Fibroblast of skin of scalp (primary cell): ENCODE measurements at regions not wholly inside any gene's neighbourhood (a gene's known extent, or its start where the extent isn't known, plus 50 kb on each side); places are given as distances from the start of the nearest gene placed in this dataset.

Experiments used
- DNase-seq: peaks from one replicate; pipeline ENCODE4 v3.0.0-alpha.2; 2013

- DNase-seq, result no peak
Observed at GRCh38 chr22:48594016-48594756, 1233.5 kb downstream of the BRD1 start.

GRCh38 chr22:48593551-48593950 is 1234.1 kb downstream of the BRD1 start:
- DNase-seq, result no peak

- DNase-seq, result no peak
Observed at GRCh38 chr22:48592931-48593330, 1234.7 kb downstream of the BRD1 start.

- no peak for DNase-seq
Observed at GRCh38 chr22:48592488-48592887, 1235.2 kb downstream of the BRD1 start.

GRCh38 chr22:48592066-48592345 is 1235.7 kb downstream of the BRD1 start:
- DNase-seq, result no peak

- no peak for DNase-seq
Observed at GRCh38 chr22:48591286-48592065, 1236.2 kb downstream of the BRD1 start.

- no peak for DNase-seq
Observed at GRCh38 chr22:48589901-48590300, 1237.8 kb downstream of the BRD1 start.

GRCh38 chr22:48588878-48589450 is 1238.7 kb downstream of the BRD1 start:
- DNase-seq, result no peak

- no peak for DNase-seq
Observed at GRCh38 chr22:48588151-48588877, 1239.4 kb downstream of the BRD1 start.

- no peak for DNase-seq
Observed at GRCh38 chr22:48587236-48587865, 1240.3 kb downstream of the BRD1 start.

GRCh38 chr22:48586799-48587185 is 1240.9 kb downstream of the BRD1 start:
- no peak for DNase-seq

- DNase-seq, result no peak
Observed at GRCh38 chr22:48585916-48586798, 1241.5 kb downstream of the BRD1 start.

- no peak for DNase-seq
Observed at GRCh38 chr22:48584170-48584569, 1243.5 kb downstream of the BRD1 start.

GRCh38 chr22:48581796-48582469 is 1245.7 kb downstream of the BRD1 start:
- no peak for DNase-seq

GRCh38 chr22:48581205-48581766 is 1246.4 kb downstream of the BRD1 start:
- DNase-seq, result no peak

- no peak for DNase-seq
Observed at GRCh38 chr22:48580481-48580970, 1247.1 kb downstream of the BRD1 start.

GRCh38 chr22:48579928-48580309 is 1247.8 kb downstream of the BRD1 start:
- DNase-seq, result no peak

GRCh38 chr22:48579043-48579927 is 1248.4 kb downstream of the BRD1 start:
- peak; percentile 86 for DNase-seq
